HG03565 (cell line): ENCODE measurements at regions not wholly inside any gene's neighbourhood (a gene's known extent, or its start where the extent isn't known, plus 50 kb on each side); places are given as distances from the start of the nearest gene placed in this dataset.

Source experiments
- ATAC-seq: cut with Tn5 transposase; IDR thresholded peaks from one replicate; pipeline ENCODE4 v1.9.1; 2021; ENCODE audit warnings: mild to moderate bottlenecking, moderate library complexity; ENCODE audit not compliant: unreplicated experiment

- no peak for ATAC-seq
Measured at GRCh38 chr21:24050231-24050630, 1557.0 kb downstream of the MRPL39 start.

- no peak for ATAC-seq
Measured at GRCh38 chr21:24046829-24047443, 1560.3 kb downstream of the MRPL39 start.

DNA sequence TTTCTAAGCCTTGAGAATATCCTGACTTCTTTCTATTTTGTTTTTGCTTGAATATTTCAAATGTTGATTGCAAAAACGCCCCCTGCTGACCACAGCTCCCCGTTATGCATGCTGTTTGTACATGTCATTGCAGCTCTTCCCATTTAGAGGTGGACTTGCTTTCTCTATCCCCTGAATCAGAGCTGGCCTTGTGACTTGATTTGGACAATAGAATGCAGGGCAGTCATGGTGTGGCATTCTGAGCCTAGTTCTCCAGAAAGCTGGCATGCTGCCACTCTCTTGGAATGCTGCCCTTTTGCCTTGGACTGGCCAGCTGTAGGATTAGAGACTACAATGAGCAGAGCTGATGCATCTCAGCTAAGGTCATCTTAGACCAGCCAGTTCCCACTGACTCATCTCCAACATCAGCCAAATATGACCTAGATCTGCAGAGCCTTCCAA lies 1561.5 kb downstream of the MRPL39 start:
- no peak for ATAC-seq

GRCh38 chr21:24045373-24045772 lies 1561.9 kb downstream of the MRPL39 start:
- ATAC-seq = no peak

DNA sequence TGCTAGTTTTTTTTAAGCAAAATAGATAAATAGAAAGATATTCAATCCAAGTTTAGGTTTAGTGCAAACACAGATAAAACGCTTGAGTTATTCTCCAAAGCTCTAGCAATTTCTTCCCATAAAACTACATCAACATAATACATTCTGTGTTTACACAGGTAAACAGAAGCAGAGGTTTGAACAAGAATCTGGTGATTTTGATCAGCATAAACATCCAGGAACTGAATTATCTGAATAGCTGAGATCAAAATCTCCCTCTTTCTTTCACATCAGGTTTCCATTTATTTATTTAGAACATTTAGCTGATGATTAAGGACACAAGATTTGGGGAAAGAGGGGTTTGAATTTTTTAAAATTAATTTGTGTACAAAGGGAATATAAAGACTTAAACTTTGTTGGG lies 1564.6 kb downstream of the MRPL39 start:
- ATAC-seq = no peak

- no peak for ATAC-seq
Measured at GRCh38 chr21:24032709-24033232, 1574.5 kb downstream of the MRPL39 start.

DNA sequence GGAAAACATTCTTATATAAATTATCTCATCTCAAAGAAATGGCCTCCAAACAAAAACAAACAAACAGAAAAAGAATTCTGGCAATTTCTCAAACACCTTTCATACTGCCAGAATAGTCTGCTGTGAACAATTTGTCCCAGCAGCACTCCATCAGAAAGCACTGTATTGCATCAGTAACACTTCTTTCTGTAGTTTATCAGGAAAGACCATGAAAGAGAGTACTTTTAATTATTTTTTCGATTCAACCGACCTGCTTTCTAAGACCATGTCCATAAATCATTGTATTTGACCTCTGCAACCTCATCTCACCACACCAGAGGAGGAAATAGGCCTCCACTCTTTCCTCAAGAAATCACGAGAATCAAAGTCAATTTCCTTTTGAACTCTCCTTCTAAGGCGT lies 1579.9 kb downstream of the MRPL39 start:
- no peak for ATAC-seq

DNA sequence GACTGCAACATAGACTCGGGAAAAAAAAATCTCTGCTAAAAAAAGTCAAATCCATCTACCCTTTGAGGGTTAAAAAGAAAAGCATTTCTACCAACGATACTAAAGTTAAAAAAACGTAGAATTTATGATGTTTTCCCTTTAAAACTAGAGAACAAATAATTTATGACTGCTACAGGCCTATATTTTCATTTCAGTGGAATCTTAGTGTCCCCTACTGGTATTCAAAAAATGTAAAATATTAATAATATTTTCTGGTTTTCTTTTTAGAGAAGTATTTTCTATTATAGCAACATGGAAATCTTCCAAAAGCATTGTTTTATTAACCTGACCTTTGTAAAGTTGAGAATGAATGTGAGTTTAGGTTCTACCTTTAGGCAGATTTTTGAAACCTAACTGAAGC lies 1582.2 kb downstream of the MRPL39 start:
- ATAC-seq = no peak

DNA sequence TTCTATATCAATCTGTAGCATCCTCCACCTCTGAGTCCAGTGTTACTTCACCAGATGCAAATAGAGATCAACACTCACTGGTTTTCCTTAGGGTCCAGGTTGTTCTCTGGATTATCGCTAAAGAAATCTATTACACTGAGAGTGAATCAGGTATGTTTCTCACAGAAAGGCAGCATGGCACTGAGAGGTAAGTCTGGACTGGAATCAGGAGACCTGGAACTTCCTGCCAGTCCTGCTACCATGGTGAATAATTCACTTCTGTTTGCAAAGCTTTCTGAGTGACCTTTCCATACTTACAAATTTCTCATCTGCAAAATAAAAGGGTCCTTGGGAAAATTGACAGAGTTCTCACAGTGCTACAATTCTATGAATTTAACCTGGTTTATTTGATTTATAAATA lies 1583.3 kb downstream of the MRPL39 start:
- no peak for ATAC-seq

- ATAC-seq = no peak
Measured at GRCh38 chr21:24023402-24023801, 1583.9 kb downstream of the MRPL39 start.

DNA sequence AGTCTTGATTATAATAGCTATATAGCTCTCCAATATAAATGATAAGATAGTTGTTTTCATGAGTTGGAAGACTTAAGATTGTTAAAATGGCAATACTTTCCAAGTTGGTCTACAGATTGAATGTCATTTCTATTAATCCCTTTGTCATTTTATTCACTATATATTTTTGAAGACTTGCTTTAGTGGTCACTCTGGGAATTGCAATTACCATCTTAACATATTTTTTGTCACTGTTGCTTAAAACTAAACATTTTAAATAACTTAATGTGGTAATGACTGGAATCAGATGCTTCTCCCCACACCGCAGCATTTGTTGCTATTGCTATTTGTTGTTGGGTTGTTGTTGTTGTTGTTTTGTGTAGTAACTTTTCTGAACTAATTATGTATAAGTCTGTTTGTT lies 1592.9 kb downstream of the MRPL39 start:
- no peak for ATAC-seq

- no peak for ATAC-seq
Measured at GRCh38 chr21:24011087-24011486, 1596.2 kb downstream of the MRPL39 start.

DNA sequence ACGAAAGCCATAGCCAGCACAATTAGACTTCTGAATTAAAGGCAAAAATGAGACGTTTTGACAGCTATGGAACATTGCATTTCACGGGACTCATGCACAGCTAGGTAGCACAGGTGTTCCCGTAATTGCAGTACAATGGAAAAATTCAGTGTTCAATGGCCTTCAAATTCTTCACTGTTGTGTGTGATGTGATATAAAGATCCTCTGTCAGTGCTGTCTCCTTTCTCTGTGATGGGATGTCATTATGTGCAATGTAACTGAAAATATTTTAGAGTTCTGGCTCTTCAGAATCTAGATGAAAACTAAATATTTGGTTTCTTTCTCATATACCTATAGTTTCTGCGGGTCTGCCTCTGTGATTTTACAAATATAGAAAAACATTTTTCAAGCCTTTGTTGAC lies 1599.7 kb downstream of the MRPL39 start:
- no peak for ATAC-seq

GRCh38 chr21:23986987-23987386 lies 1620.3 kb downstream of the MRPL39 start:
- no peak for ATAC-seq

DNA sequence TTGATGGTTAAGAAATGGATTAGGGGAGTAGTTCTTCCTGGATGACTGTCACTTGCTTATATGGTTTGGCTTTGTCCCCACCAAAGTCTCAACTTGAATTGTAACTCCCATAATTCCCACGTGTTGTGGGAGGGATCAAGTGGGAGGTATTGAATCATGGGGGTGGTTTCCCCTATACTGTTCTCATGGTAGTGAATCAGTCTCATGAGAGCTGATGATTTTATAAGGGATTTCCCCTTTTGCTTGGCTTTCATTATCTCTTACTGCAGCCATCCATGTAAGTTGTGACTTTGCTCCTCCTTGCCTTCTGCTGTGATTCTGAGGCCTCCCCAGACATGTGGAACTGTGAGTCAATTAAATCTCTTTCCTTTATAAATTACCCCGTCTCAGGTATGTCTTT lies 1621.1 kb downstream of the MRPL39 start:
- ATAC-seq = no peak

- ATAC-seq = no peak
Measured at GRCh38 chr21:23982546-23982945, 1624.7 kb downstream of the MRPL39 start.

- ATAC-seq = no peak
Measured at GRCh38 chr21:23977971-23978370, 1629.3 kb downstream of the MRPL39 start.

DNA sequence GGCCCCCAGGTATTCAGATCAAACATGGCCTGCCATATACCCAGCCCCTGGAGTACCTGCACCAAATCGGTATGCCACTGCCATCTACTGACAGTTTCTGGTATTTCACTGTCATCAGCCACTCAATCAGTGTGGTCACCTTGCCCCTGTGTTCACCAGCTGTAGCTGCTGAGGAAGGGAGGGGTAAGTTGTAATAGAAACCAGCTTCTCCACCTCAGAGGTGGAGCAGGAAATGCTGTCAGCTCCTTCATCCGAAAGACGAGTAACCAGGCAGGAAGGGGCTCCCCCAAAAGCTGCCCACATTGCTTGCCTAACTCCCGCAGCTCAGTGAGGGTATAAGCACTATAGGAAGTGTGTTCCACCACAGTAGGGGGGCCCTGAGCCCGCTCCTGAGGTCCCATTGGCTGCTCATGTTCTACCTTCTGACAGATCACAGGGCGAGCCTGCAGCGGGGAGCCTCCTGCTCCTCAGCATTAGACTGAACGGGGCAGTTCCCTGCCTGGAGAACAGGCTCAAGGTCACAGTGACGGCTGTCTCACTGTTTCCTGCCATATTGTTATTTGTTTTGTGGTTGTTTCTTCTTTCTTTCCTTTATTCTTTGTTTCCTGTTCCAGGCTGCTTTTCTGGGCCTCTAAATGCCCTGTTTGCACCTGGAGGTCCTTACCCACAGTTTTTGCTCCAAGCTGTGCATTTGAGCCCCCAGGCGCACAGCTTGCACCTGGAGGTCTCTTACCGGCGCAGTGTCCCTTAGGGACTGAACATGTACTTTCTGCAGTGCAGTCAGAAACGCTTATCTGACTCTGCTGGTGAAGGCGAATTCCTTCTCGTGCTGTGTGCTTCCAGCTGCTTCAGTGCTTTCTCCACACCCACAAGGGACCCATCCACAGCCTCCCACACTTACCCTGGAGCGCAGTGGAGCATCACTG lies 1638.3 kb downstream of the MRPL39 start:
- peak; percentile 98 for ATAC-seq

DNA sequence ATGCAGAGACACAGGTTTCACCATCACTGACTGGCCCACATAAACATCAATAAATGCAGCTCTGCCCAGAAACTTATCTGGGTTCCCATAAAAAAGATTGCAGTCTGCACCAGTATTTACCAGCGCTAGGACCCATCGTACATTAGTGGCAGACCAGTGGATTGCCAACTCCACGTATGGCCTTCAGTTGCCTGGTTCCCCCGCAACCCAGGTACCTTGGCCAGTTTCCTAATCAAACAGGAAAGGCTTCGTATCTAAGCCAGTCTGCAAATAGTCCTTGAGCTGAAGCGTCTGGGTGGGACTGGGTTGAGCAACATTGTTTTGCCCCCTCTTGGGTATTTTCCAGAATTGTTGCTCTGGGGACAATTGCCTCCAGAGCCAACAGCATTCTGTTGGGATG lies 1639.3 kb downstream of the MRPL39 start:
- ATAC-seq = no peak

DNA sequence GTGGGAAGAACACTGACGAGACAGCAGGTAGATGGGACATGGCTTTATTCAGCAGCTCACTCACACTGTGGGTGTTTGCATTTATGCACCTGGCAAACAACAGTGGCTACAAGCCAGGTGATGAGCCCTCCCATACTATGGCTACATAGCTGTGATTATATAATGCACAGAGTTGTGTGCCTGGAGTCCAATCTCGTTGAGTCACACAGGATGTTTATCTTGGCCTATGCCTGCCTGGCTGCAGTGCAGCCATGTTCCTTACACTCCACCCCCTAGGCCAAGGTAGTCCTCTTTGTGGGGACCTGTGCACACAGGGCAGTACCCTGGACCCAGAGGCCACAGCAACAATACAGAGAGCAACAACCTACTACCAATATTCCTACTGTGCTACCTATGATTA lies 1643.8 kb downstream of the MRPL39 start:
- ATAC-seq = no peak

GRCh38 chr21:23960769-23961168 lies 1646.5 kb downstream of the MRPL39 start:
- no peak for ATAC-seq
